IMR-90 (cell line): ENCODE measurements at regions not wholly inside any gene's neighbourhood (a gene's known extent, or its start where the extent isn't known, plus 50 kb on each side); places are given as distances from the start of the nearest gene placed in this dataset.

ENCODE experiments used
- ATAC-seq: fragments of 200-7000 bp; cut with Tn5 transposase; 2 replicates; pipeline ENCODE4 v1.9.1; 2020; ENCODE audit warnings: low read depth, mild to moderate bottlenecking, moderate library complexity
- BruUV-seq: library from RNA; stranded (reverse); fragments of 400-500 nt; replicated peaks from 2 replicates; lab custom pipeline; 2021; lab: Mats Ljungman, UMichigan
- CTCF ChIA-PET: fragments of 300-600 bp; formaldehyde crosslinking; extraction: SDS; loops from one replicate; lab custom pipeline; 2021; ENCODE audit warnings: antibody characterized with exemption; lab: Yijun Ruan, JAX
- POLR2A ChIA-PET: fragments of 300-600 bp; sonication (Branson Sonifier 250); formaldehyde crosslinking; loops from one replicate; lab custom pipeline; 2022; ENCODE audit warnings: antibody characterized with exemption; ENCODE audit not compliant: unreplicated experiment; lab: Charles Lee
- DNase-seq: peaks from one replicate; pipeline ENCODE4 v3.0.0; 2013
- H2AFZ ChIP-seq: replicated peaks from 2 replicates; pipeline ENCODE3; 2013; ENCODE audit warnings: low read length, mild to moderate bottlenecking; ENCODE audit not compliant: poor library complexity
- H2AK5ac ChIP-seq: 2 replicates; pipeline ENCODE4 v1.6.1; 2013; ENCODE audit warnings: low read depth, low read length, inconsistent platforms
- H2AK9ac ChIP-seq: replicated peaks from 2 replicates; pipeline ENCODE3; 2013; ENCODE audit warnings: mild to moderate bottlenecking, low read depth, low read length, moderate library complexity; ENCODE audit not compliant: poor library complexity
- H2BK120ac ChIP-seq: 2 replicates; pipeline ENCODE4 v1.6.1; 2013; ENCODE audit warnings: low read depth, low read length, inconsistent platforms
- H2BK15ac ChIP-seq: 3 replicates; pipeline ENCODE4 v1.6.1; 2013; ENCODE audit warnings: low read depth, low read length, inconsistent platforms
- H2BK20ac ChIP-seq: 2 replicates; pipeline ENCODE4 v1.6.1; 2013; ENCODE audit warnings: low read depth, mild to moderate bottlenecking, inconsistent platforms, low read length, moderate library complexity
- H2BK5ac ChIP-seq: 2 replicates; pipeline ENCODE4 v1.6.1; 2013; ENCODE audit warnings: mild to moderate bottlenecking, low read depth, low read length, inconsistent platforms; ENCODE audit not compliant: poor library complexity, severe bottlenecking
- H3K14ac ChIP-seq: replicated peaks from 2 replicates; pipeline ENCODE4 v1.6.1; 2013; ENCODE audit warnings: low read depth, low read length, inconsistent platforms
- H3K18ac ChIP-seq: 2 replicates; pipeline ENCODE4 v1.6.1; 2013; ENCODE audit warnings: low read depth, low read length, control low read depth
- H3K23ac ChIP-seq: 2 replicates; pipeline ENCODE4 v1.6.1; 2013; ENCODE audit warnings: low read depth, low read length, inconsistent platforms
- H3K27ac ChIP-seq: 2 replicates; pipeline ENCODE4 v1.5.1; 2013; ENCODE audit warnings: mild to moderate bottlenecking, control low read depth, low read length; ENCODE audit not compliant: insufficient read depth
- H3K27me3 ChIP-seq: 2 replicates; pipeline ENCODE4 v1.6.1; 2013; ENCODE audit warnings: low read length; ENCODE audit not compliant: control insufficient read depth, insufficient read depth
- H3K36me3 ChIP-seq: 2 replicates; pipeline ENCODE4 v1.6.1; 2013; ENCODE audit warnings: low read length, mixed read lengths; ENCODE audit not compliant: control insufficient read depth, insufficient read depth
- H3K4ac ChIP-seq: 2 replicates; pipeline ENCODE4 v1.6.1; 2013; ENCODE audit warnings: low read depth, low read length, inconsistent platforms
- H3K4me1 ChIP-seq: 2 replicates; pipeline ENCODE4 v1.6.1; 2013; ENCODE audit warnings: low read length, mixed read lengths; ENCODE audit not compliant: control insufficient read depth, insufficient read depth
- H3K4me2 ChIP-seq: 2 replicates; pipeline ENCODE4 v1.6.1; 2013; ENCODE audit warnings: low read depth, mild to moderate bottlenecking, control low read depth, low read length, moderate library complexity
- H3K4me3 ChIP-seq: 2 replicates; pipeline ENCODE4 v1.5.1; 2013; ENCODE audit warnings: low read depth, mild to moderate bottlenecking, control low read depth, low read length, moderate library complexity; ENCODE audit not compliant: insufficient read depth
- H3K56ac ChIP-seq: 2 replicates; pipeline ENCODE4 v1.6.1; 2013; ENCODE audit warnings: low read length, inconsistent platforms; ENCODE audit not compliant: insufficient read depth; ENCODE audit errors: extremely low read depth
- H3K79me1 ChIP-seq, 2 experiments: 2 replicates each; pipeline ENCODE4 v1.6.1; 2013; ENCODE audit warnings: low read length in 2 of 2, inconsistent platforms in 1 of 2, low read depth in 1 of 2
- H3K9ac ChIP-seq: 2 replicates; pipeline ENCODE4 v1.6.1; 2013; ENCODE audit warnings: low read depth, low read length, control low read depth
- H3K9me1 ChIP-seq: 2 replicates; pipeline ENCODE4 v1.6.1; 2013; ENCODE audit warnings: low read length, inconsistent platforms; ENCODE audit not compliant: insufficient read depth
- H3K9me3 ChIP-seq: 2 replicates; pipeline ENCODE4 v1.6.1; 2013; ENCODE audit warnings: low read length; ENCODE audit not compliant: control insufficient read depth, insufficient read depth
- H4K20me1 ChIP-seq: 2 replicates; pipeline ENCODE4 v1.6.1; 2013; ENCODE audit warnings: low read length, inconsistent platforms; ENCODE audit not compliant: insufficient read depth
- H4K5ac ChIP-seq: 2 replicates; pipeline ENCODE4 v1.6.1; 2013; ENCODE audit warnings: mild to moderate bottlenecking, low read depth, low read length, control low read depth
- H4K8ac ChIP-seq, 2 experiments: 2 replicates each; pipeline ENCODE4 v1.6.1; 2013; ENCODE audit warnings: low read depth in 2 of 2, low read length in 2 of 2, control low read depth in 1 of 2, inconsistent platforms in 1 of 2
- H4K91ac ChIP-seq: 2 replicates; pipeline ENCODE4 v1.6.1; 2013; ENCODE audit warnings: low read depth, low read length, inconsistent platforms; ENCODE audit not compliant: insufficient read depth
- BHLHE40 ChIP-seq: fragments of 150-350 bp; IDR thresholded peaks from 2 replicates; pipeline ENCODE4 v1.6.1; 2016; ENCODE audit warnings: mild to moderate bottlenecking, low read depth, low read length
- ELK1 ChIP-seq: fragments of 150-350 bp; IDR thresholded peaks from 2 replicates; pipeline ENCODE4 v1.6.1; 2016; ENCODE audit warnings: low read depth, mild to moderate bottlenecking, low read length, moderate library complexity, borderline replicate concordance
- FOS ChIP-seq: fragments of 150-350 bp; IDR thresholded peaks from 2 replicates; pipeline ENCODE4 v1.6.1; 2016; ENCODE audit warnings: low read depth, low read length
- MAFK ChIP-seq: IDR thresholded peaks from 2 replicates; pipeline ENCODE4 v1.6.1; 2012; ENCODE audit warnings: low read depth, low read length, improper control_type of control experiment
- MAZ ChIP-seq: IDR thresholded peaks from 2 replicates; pipeline ENCODE4 v1.6.1; 2012; ENCODE audit warnings: low read depth, mild to moderate bottlenecking, low read length, improper control_type of control experiment, moderate library complexity, borderline replicate concordance
- NFE2L2 ChIP-seq: fragments of 150-350 bp; IDR thresholded peaks from 2 replicates; pipeline ENCODE4 v1.6.1; 2016; ENCODE audit warnings: low read depth, mild to moderate bottlenecking, low read length
- POLR2A ChIP-seq: IDR thresholded peaks from 2 replicates; pipeline ENCODE4 v1.6.1; 2012; ENCODE audit warnings: mild to moderate bottlenecking, low read depth, low read length
- RAD21 ChIP-seq: IDR thresholded peaks from 2 replicates; pipeline ENCODE4 v1.6.1; 2012; ENCODE audit warnings: low read length, improper control_type of control experiment
- RFX5 ChIP-seq: IDR thresholded peaks from 2 replicates; pipeline ENCODE4 v1.8.0; 2012; ENCODE audit warnings: low read depth, mild to moderate bottlenecking, low read length, moderate library complexity
- USF2 ChIP-seq: fragments of 150-350 bp; IDR thresholded peaks from 2 replicates; pipeline ENCODE4 v1.6.1; 2017; ENCODE audit warnings: mild to moderate bottlenecking, antibody characterized with exemption, low read length, low read depth
- whole genome bisulfite sequencing, 2 experiments: methylation state at CpG; one replicate each; pipeline versions ENCODE4 v1.1.5 to v1.1.7; 2013; ENCODE audit warnings: missing lambda C conversion rate in 2 of 2; ENCODE audit not compliant: insufficient read length in 1 of 2; ENCODE audit errors: extremely low coverage in 2 of 2; 5-methylcytosine and 5-hydroxymethylcytosine counted together
- dilution Hi-C: fragments of 300-500 bp; cut with HindIII; formaldehyde crosslinking; loops from one replicate; pipeline ENCODE4 v1.14.3; 2018; ENCODE audit warnings: low sequenced_read_pairs; ENCODE audit not compliant: unreplicated experiment
- in situ Hi-C: fragments of 300-500 bp; cut with MboI; formaldehyde crosslinking; loops from 3 replicates; pipeline ENCODE4 v1.14.3; 2019; ENCODE audit warnings: low sequenced_read_pairs, inconsistent platforms, mixed read lengths
- intact Hi-C: fragments of 100-400 bp; cut with micrococcal nuclease; formaldehyde crosslinking; loops from 2 replicates; pipeline ENCODE4 v1.10.0; 2022

DNA sequence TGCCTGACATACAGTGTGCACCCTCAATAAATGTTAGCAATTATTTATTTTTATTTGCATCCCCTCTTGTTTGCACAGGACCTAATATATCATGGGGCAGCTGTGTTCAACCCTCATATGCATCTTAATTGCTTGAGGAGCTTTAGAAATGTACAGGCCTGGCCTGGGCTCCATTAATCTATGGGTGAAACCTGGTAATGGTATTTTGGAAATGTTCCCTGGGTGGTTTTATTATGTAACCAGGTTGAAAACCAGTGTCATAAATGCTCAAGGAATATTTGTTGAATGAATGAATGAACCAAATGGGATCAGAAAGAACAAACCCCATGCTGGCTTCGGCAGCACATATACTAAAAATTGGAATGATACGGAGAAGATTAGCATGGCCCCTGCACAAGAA is 84.0 kb upstream of the PICALM start:
- no peak overlapping the region for H2AK5ac ChIP-seq
- H4K8ac ChIP-seq: no peak overlapping the region
- H4K20me1 ChIP-seq: no peaks in the 10 kb centered on the region
- ChIA-PET POLR2A (interaction anchor here (0.6 kb wide), 1 partner anchor 9 kb away, joined by 3 read pairs; no protein-coding TSS in a partner anchor), CTCF (interaction anchor here (1.2 kb wide), 1 partner anchor 22 kb away, joined by 3 read pairs; no protein-coding TSS in a partner anchor)
- no peak overlapping the region for H3K4ac ChIP-seq
- 0 out of 4 replicates have a peak, but pooled peaks cover 0 to 2% of the 10 kb centered on the region in 2 experiments for H3K79me1 ChIP-seq
- no peak overlapping the region for H3K9ac ChIP-seq
- TF ChIP-seq FOS (no peak), USF2 (no peak), RAD21 (no peak), MAFK (no peak), BHLHE40 (no peak), RFX5 (no peak), POLR2A (no peak), NFE2L2 (no peak), MAZ (no peak), ELK1 (no peak)
- ATAC-seq (no peak), DNase-seq (no peak)
- peaks cover 16% of the 10 kb centered on the region for H3K9me1 ChIP-seq
- no peak overlapping the region for H3K14ac ChIP-seq
- no TSS peak for BruUV-seq
- H2AK9ac ChIP-seq: no peak overlapping the region
- no peak overlapping the region for H3K4me2 ChIP-seq
- H2BK20ac ChIP-seq: no peak overlapping the region
- H4K5ac ChIP-seq: no peak overlapping the region
- in situ Hi-C loops (no loop called here), dilution Hi-C loops (no loop called here), intact Hi-C loops (no loop called here)
- H3K9me3 ChIP-seq: no peaks in the 10 kb centered on the region
- no peak overlapping the region for H3K56ac ChIP-seq
- no peak overlapping the region for H2BK120ac ChIP-seq
- no peak overlapping the region for H3K23ac ChIP-seq
- H3K4me3 ChIP-seq: no peak overlapping the region
- no peaks in the 10 kb centered on the region for H3K27me3 ChIP-seq
- no peak overlapping the region for H4K91ac ChIP-seq
- no peak overlapping the region for H3K18ac ChIP-seq
- H3K36me3 ChIP-seq: no peaks in the 10 kb centered on the region
- no peak overlapping the region for H2BK5ac ChIP-seq
- H2BK15ac ChIP-seq: no peak overlapping the region
- no peak overlapping the region for H3K27ac ChIP-seq
- peaks cover 18% of the 10 kb centered on the region for H3K4me1 ChIP-seq
- no peak overlapping the region for H2AFZ ChIP-seq
- no CpG with 5 or more reads among the region's 2 CpGs for WGBS, 2 experiments
